GM12878 (cell line): ENCODE measurements at regions not wholly inside any gene's neighbourhood (a gene's known extent, or its start where the extent isn't known, plus 50 kb on each side); places are given as distances from the start of the nearest gene placed in this dataset.

Experiments used
- ATAC-seq: fragments of 200-7000 bp; cut with Tn5 transposase; 3 replicates; pipeline ENCODE4 v1.9.1; 2020; ENCODE audit warnings: mild to moderate bottlenecking, moderate library complexity
- BruUV-seq: library from RNA; stranded (reverse); fragments of 400-500 nt; replicated peaks from 2 replicates; lab custom pipeline; 2021; lab: Mats Ljungman, UMichigan
- CTCF ChIA-PET: fragments of 300-600 bp; sonication (Branson Sonifier 250); formaldehyde crosslinking; extraction: SDS; loops from one replicate; lab custom pipeline; 2021; ENCODE audit warnings: inconsistent platforms; lab: Yijun Ruan, JAX
- POLR2A ChIA-PET: fragments of 350-600 bp; formaldehyde crosslinking; extraction: SDS; loops from one replicate; lab custom pipeline; 2021; ENCODE audit warnings: inconsistent platforms; lab: Charles Lee
- RAD21 ChIA-PET: fragments of 300-600 bp; sonication (Branson Sonifier 250); formaldehyde crosslinking; loops from one replicate; lab custom pipeline; 2023; ENCODE audit warnings: antibody characterized with exemption; ENCODE audit not compliant: unreplicated experiment; lab: Charles Lee
- SMC1A ChIA-PET: fragments of 300-600 bp; sonication (Branson Sonifier 250); formaldehyde crosslinking; loops from one replicate; lab custom pipeline; 2023; ENCODE audit not compliant: unreplicated experiment, uncharacterized antibody; lab: Charles Lee
- DNase-seq: peaks from one replicate; pipeline ENCODE4 v3.0.0-alpha.2; 2011; ENCODE audit warnings: low read depth, low spot score
- FAIRE-seq: peaks from 3 replicates; lab custom pipeline; 2011; peaks lifted over from hg19 to GRCh38; lab: Jason Lieb, UNC
- H2AFZ ChIP-seq: 2 replicates; pipeline ENCODE4 v1.6.0; 2011; ENCODE audit warnings: low read depth, low read length, control low read depth; ENCODE audit not compliant: control insufficient read depth
- H3K27ac ChIP-seq: 2 replicates; pipeline ENCODE4 v1.5.1; 2011; ENCODE audit warnings: control low read depth; ENCODE audit not compliant: control insufficient read depth, insufficient read depth
- H3K27me3 ChIP-seq, 2 experiments: replicated peaks in 1 of 2; 2 replicates each; pipeline versions ENCODE4 v1.6.0 to v1.6.1; 2011; ENCODE audit warnings: low read length in 1 of 2; ENCODE audit not compliant: control insufficient read depth in 2 of 2, insufficient read depth in 2 of 2
- H3K36me3 ChIP-seq, 2 experiments: 2 replicates each; pipeline ENCODE4 v1.5.1; 2011; ENCODE audit warnings: low read length in 1 of 2; ENCODE audit not compliant: control insufficient read depth in 2 of 2, insufficient read depth in 2 of 2
- H3K4me1 ChIP-seq: 2 replicates; pipeline ENCODE4 v1.6.1; 2011; ENCODE audit warnings: mild to moderate bottlenecking, low read length, moderate library complexity, mixed read lengths; ENCODE audit not compliant: control insufficient read depth, insufficient read depth
- H3K4me2 ChIP-seq: 2 replicates; pipeline ENCODE4 v1.6.0; 2011; ENCODE audit warnings: control low read depth; ENCODE audit not compliant: control insufficient read depth, insufficient read depth
- H3K4me3 ChIP-seq: fragments of 200-600 bp; sonication (generic); 2 replicates; pipeline ENCODE4 v1.5.1; 2016
- H3K79me2 ChIP-seq: 2 replicates; pipeline ENCODE4 v1.6.0; 2011; ENCODE audit warnings: low read length; ENCODE audit not compliant: control insufficient read depth, insufficient read depth
- H3K9ac ChIP-seq: 2 replicates; pipeline ENCODE4 v1.8.0; 2011; ENCODE audit warnings: low read length, control low read depth, mixed read lengths; ENCODE audit not compliant: control insufficient read depth, insufficient read depth
- H3K9me3 ChIP-seq: replicated peaks from 3 replicates; pipeline ENCODE4 v1.5.1; 2011; ENCODE audit warnings: mild to moderate bottlenecking, low read length; ENCODE audit not compliant: control insufficient read depth, insufficient read depth
- H4K20me1 ChIP-seq: 2 replicates; pipeline ENCODE4 v1.6.0; 2011; ENCODE audit not compliant: control insufficient read depth, insufficient read depth
- BMI1 ChIP-seq: fragments of 450-650 bp; IDR thresholded peaks from 2 replicates; pipeline ENCODE4 v1.6.1; 2016; ENCODE audit warnings: mild to moderate bottlenecking, moderate library complexity, borderline replicate concordance
- BRCA1 ChIP-seq: IDR thresholded peaks from 2 replicates; pipeline ENCODE4 v1.6.1; 2011; ENCODE audit warnings: low read depth, low read length, improper control_type of control experiment
- CHD1 ChIP-seq: IDR thresholded peaks from 2 replicates; pipeline ENCODE4 v1.6.1; 2012; ENCODE audit warnings: low read depth, low read length, improper control_type of control experiment
- CHD2 ChIP-seq: IDR thresholded peaks from 2 replicates; pipeline ENCODE4 v1.6.1; 2011; ENCODE audit warnings: low read depth, low read length, improper control_type of control experiment, borderline replicate concordance
- EED ChIP-seq: sonication (generic); IDR thresholded peaks from 2 replicates; pipeline ENCODE4 v1.6.1; 2016; ENCODE audit warnings: antibody characterized with exemption, low read depth
- FOXK2 ChIP-seq: fragments of 450-650 bp; IDR thresholded peaks from 2 replicates; pipeline ENCODE4 v1.6.1; 2017; ENCODE audit warnings: mild to moderate bottlenecking, moderate library complexity
- FOXM1 ChIP-seq: IDR thresholded peaks from 2 replicates; pipeline ENCODE4 v1.6.1; 2012; ENCODE audit warnings: low read depth, mild to moderate bottlenecking, inconsistent platforms, low read length, moderate library complexity
- HDAC2 ChIP-seq: fragments of 200-600 bp; sonication (generic); IDR thresholded peaks from 2 replicates; pipeline ENCODE4 v1.6.1; 2017
- KAT2A ChIP-seq: conservative IDR thresholded peaks from 2 replicates; pipeline ENCODE4 v1.6.1; 2011; ENCODE audit warnings: low read depth, low read length; ENCODE audit not compliant: control insufficient read depth
- KDM1A ChIP-seq: fragments of 200-600 bp; sonication (generic); IDR thresholded peaks from 2 replicates; pipeline ENCODE4 v1.6.1; 2016; ENCODE audit warnings: borderline replicate concordance
- KLF5 ChIP-seq: fragments of 450-650 bp; IDR thresholded peaks from 2 replicates; pipeline ENCODE4 v1.6.1; 2014; ENCODE audit warnings: mild to moderate bottlenecking; ENCODE audit not compliant: partially characterized antibody
- LARP7 ChIP-seq: fragments of 450-650 bp; IDR thresholded peaks from 2 replicates; pipeline ENCODE4 v1.6.1; 2017; ENCODE audit warnings: mild to moderate bottlenecking
- PAX8 ChIP-seq: fragments of 450-650 bp; IDR thresholded peaks from 2 replicates; pipeline ENCODE4 v1.6.1; 2017; ENCODE audit warnings: mild to moderate bottlenecking, moderate library complexity
- STAT3 ChIP-seq: IDR thresholded peaks from 2 replicates; pipeline ENCODE4 v1.6.1; 2011; ENCODE audit warnings: low read depth, low read length, improper control_type of control experiment
- TAF1 ChIP-seq: IDR thresholded peaks from 2 replicates; pipeline ENCODE4 v1.6.1; 2011; ENCODE audit warnings: mild to moderate bottlenecking, low read depth, low read length, borderline replicate concordance
- WGBS: methylation state at CpG from one replicate; pipeline ENCODE4 v1.1.6; 2016; ENCODE audit warnings: low lambda C conversion rate; ENCODE audit not compliant: insufficient replicate concordance, insufficient coverage; ENCODE audit errors: missing lambda C conversion rate; 5-methylcytosine and 5-hydroxymethylcytosine counted together
- in situ Hi-C: fragments of 300-500 bp; cut with MboI; formaldehyde crosslinking; loops from 9 replicates; pipeline ENCODE4 v1.14.3; 2018; ENCODE audit warnings: mixed read lengths
- intact Hi-C: fragments of 100-400 bp; cut with micrococcal nuclease; formaldehyde crosslinking; loops from one replicate; pipeline ENCODE4 v1.14.2; 2022; ENCODE audit not compliant: unreplicated experiment
- TF ChIP-seq, protein P1 (sequence below): fragments of 450-650 bp; IDR thresholded peaks from 2 replicates; pipeline ENCODE4 v1.6.1; 2017; ENCODE audit warnings: mild to moderate bottlenecking
- TF ChIP-seq, protein P2 (sequence below): IDR thresholded peaks from 2 replicates; pipeline ENCODE4 v1.6.1; 2012; ENCODE audit warnings: low read depth, low read length, improper control_type of control experiment
- TF ChIP-seq, protein P3 (sequence below): fragments of 450-650 bp; formaldehyde crosslinking; IDR thresholded peaks from 2 replicates; pipeline ENCODE4 v1.4.0; 2020; ENCODE audit warnings: mild to moderate bottlenecking, moderate library complexity

DNA sequence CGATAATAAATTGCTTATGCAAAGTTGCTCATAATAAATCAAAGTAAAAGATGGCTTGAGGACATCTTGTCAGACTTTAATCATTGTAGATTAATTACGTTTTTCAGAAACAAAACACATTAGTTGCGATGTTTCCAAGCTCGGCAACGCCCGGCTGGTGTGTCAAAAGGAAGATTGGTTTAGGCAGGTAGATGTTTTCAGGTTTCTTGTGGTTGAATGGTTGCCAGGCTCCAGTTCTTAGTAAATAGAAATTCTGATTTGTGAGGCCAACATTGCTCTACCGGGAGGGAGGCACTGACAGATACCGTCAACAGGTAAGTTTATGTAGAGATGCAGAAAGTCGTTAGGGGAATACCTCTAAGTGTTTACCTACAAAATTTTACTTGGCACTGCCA lies 280.3 kb downstream of the NPR3 start:
- Histone ChIP-seq H3K4me1 (no peaks in the 10 kb centered on the region), H3K36me3 (no peaks in the 10 kb centered on the region), H3K27me3 (no peaks in the 10 kb centered on the region), H3K9ac (no peak overlapping the region), H3K79me2 (no peaks in the 10 kb centered on the region), H3K9me3 (no peaks in the 10 kb centered on the region), H3K27ac (no peak overlapping the region), H3K4me2 (no peak overlapping the region), H3K4me3 (no peak overlapping the region), H2AFZ (no peak overlapping the region), H4K20me1 (no peaks in the 10 kb centered on the region)
- CTCF ChIA-PET = interaction anchor here (0.6 kb wide), 1 partner anchor 1216 kb away, joined by 3 read pairs; no protein-coding TSS in a partner anchor
- in situ Hi-C loops = no loop called here
- FAIRE-seq = no peak
- POLR2A ChIA-PET = no interaction called here
- 40% methylated on average over 9 of the region's 9 CpGs for WGBS
- ATAC-seq = no peak
- TF ChIP-seq BMI1 (no peak), TAF1 (no peak), FOXM1 (no peak), CHD2 (no peak), BRCA1 (no peak), KLF5 (no peak), KDM1A (no peak), PAX8 (no peak), FOXK2 (no peak), LARP7 (no peak), HDAC2 (no peak), STAT3 (no peak), CHD1 (no peak), EED (no peak), KAT2A (no peak)
- TF ChIP-seq, protein P1, sequence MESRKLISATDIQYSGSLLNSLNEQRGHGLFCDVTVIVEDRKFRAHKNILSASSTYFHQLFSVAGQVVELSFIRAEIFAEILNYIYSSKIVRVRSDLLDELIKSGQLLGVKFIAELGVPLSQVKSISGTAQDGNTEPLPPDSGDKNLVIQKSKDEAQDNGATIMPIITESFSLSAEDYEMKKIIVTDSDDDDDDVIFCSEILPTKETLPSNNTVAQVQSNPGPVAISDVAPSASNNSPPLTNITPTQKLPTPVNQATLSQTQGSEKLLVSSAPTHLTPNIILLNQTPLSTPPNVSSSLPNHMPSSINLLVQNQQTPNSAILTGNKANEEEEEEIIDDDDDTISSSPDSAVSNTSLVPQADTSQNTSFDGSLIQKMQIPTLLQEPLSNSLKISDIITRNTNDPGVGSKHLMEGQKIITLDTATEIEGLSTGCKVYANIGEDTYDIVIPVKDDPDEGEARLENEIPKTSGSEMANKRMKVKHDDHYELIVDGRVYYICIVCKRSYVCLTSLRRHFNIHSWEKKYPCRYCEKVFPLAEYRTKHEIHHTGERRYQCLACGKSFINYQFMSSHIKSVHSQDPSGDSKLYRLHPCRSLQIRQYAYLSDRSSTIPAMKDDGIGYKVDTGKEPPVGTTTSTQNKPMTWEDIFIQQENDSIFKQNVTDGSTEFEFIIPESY = no peak
- TF ChIP-seq, protein P2, sequence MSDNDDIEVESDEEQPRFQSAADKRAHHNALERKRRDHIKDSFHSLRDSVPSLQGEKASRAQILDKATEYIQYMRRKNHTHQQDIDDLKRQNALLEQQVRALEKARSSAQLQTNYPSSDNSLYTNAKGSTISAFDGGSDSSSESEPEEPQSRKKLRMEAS = no peak
- TF ChIP-seq, protein P3, sequence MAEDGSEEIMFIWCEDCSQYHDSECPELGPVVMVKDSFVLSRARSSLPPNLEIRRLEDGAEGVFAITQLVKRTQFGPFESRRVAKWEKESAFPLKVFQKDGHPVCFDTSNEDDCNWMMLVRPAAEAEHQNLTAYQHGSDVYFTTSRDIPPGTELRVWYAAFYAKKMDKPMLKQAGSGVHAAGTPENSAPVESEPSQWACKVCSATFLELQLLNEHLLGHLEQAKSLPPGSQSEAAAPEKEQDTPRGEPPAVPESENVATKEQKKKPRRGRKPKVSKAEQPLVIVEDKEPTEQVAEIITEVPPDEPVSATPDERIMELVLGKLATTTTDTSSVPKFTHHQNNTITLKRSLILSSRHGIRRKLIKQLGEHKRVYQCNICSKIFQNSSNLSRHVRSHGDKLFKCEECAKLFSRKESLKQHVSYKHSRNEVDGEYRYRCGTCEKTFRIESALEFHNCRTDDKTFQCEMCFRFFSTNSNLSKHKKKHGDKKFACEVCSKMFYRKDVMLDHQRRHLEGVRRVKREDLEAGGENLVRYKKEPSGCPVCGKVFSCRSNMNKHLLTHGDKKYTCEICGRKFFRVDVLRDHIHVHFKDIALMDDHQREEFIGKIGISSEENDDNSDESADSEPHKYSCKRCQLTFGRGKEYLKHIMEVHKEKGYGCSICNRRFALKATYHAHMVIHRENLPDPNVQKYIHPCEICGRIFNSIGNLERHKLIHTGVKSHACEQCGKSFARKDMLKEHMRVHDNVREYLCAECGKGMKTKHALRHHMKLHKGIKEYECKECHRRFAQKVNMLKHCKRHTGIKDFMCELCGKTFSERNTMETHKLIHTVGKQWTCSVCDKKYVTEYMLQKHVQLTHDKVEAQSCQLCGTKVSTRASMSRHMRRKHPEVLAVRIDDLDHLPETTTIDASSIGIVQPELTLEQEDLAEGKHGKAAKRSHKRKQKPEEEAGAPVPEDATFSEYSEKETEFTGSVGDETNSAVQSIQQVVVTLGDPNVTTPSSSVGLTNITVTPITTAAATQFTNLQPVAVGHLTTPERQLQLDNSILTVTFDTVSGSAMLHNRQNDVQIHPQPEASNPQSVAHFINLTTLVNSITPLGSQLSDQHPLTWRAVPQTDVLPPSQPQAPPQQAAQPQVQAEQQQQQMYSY (CRISPR knock-in tag) = no peak
- intact Hi-C loops = no loop called here
- no peak for DNase-seq
- BruUV-seq = no TSS peak
- SMC1A ChIA-PET = no interaction called here
- RAD21 ChIA-PET = no interaction called here
